ENCODE measurements at regions not wholly inside any gene's neighbourhood (a gene's known extent, or its start where the extent isn't known, plus 50 kb on each side); places are given as distances from the start of the nearest gene placed in this dataset.
A peak's percentile ranks its signal among the peaks of the same experiment; 100 is the strongest.
"Not testable (repeated sequence)": the region's sequence is repeated elsewhere in the genome, so short reads cannot be mapped to it uniquely, and the experiment has no call there.

DNA sequence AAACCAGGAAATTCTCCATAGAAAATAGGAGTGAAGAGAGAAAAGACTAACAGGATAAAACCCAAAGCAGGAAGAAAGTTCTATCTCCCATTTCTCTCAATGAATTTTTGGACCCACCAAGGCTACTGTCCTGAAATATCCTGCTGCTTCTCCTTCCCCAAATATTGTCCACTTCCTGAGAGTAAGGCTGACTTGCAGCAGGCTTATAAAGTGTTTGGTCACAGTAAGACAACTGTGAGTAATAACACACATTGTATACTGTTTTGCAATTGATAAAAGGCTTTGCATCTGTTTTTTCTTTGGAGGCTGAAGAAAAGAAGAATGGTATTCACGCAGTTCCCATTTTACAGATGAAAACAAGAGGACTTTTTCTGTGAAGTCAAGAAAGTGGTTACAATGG is 52.8 kb downstream of the FOXD4L6 start:
- H3K4me1 ChIP-seq (ENCODE audit: control insufficient read depth in 2 of 3, insufficient read depth in 2 of 3, low read depth in 1 of 3, low read length in 3 of 3); H3K9ac ChIP-seq (ENCODE audit: low read length in 3 of 3); H3K27ac ChIP-seq (ENCODE audit: low read depth in 2 of 2, low read length in 2 of 2); H3K9me3 ChIP-seq (ENCODE audit: control insufficient read depth in 2 of 3, insufficient read depth in 1 of 3, low read length in 3 of 3); DNase-seq; H3K36me3 ChIP-seq (ENCODE audit: control insufficient read depth in 2 of 3, insufficient read depth in 3 of 3, low read length in 3 of 3); FAIRE-seq; H3K27me3 ChIP-seq (ENCODE audit: control insufficient read depth, insufficient read depth, low read length); H3K4me3 ChIP-seq (ENCODE audit: low read length in 3 of 3); intact Hi-C loops (cut with DNase I): not testable (repeated sequence)

- peak; percentile 41 to 81 (median 49) for DNase-seq
- H3K36me3 ChIP-seq (ENCODE audit: control insufficient read depth in 2 of 3, insufficient read depth in 3 of 3, low read length in 3 of 3); intact Hi-C loops (cut with DNase I); H3K27me3 ChIP-seq (ENCODE audit: control insufficient read depth, insufficient read depth, low read length); FAIRE-seq; H3K27ac ChIP-seq (ENCODE audit: low read depth in 2 of 2, low read length in 2 of 2); H3K9me3 ChIP-seq (ENCODE audit: control insufficient read depth in 2 of 3, insufficient read depth in 1 of 3, low read length in 3 of 3); H3K4me1 ChIP-seq (ENCODE audit: control insufficient read depth in 2 of 3, insufficient read depth in 2 of 3, low read depth in 1 of 3, low read length in 3 of 3); H3K9ac ChIP-seq (ENCODE audit: low read length in 3 of 3): not testable (repeated sequence)
- H3K4me3 ChIP-seq (ENCODE audit: low read length in 3 of 3), result peak overlapping the region; percentile 46 to 61 (median 56)
Observed at GRCh38 chr9:41074356-41074942, 54.0 kb downstream of the FOXD4L6 start.

DNA sequence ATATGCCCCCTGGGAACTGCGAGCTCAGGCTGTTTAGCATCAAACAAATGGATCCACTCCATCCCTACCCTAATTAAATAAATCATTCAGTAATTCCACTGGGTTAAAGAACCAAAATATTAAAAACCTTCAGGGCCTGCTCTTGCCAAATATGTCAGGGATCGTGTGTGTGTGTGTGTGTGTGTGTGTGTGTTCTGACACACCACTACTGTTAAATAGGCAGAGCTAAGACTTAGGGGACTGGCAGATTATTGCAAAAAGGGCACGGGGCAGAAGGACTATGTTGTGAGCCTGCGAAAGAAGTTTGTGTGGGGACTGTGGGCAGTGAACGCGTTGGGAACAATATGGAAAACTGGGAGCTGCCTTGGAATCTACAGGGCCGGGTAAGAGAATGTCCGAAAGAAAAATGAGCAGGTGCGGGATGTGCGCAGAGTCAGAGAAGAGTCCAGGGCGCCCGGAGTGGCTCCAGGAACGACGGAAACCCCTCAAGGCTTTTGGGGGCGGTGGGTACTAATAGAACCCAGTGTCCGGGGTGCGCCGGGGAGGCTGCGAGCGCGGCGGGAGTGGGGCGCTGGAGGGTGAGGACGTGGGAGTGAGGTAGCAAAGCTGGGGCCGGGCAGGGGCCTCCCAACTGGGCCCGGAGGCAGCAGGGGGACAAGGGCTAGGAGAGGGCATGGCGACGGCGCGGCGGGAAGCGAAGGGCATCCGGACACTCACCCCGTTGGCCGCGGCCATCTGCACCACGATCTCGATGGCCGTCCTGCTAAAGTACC is 54.8 kb downstream of the FOXD4L6 start:
- DNase-seq, result peak in 3 of 5 donors; percentile 12 to 70 (median 44)
- H3K36me3 ChIP-seq (ENCODE audit: control insufficient read depth in 2 of 3, insufficient read depth in 3 of 3, low read length in 3 of 3); H3K27me3 ChIP-seq (ENCODE audit: control insufficient read depth, insufficient read depth, low read length); H3K9ac ChIP-seq (ENCODE audit: low read length in 3 of 3); FAIRE-seq; H3K9me3 ChIP-seq (ENCODE audit: control insufficient read depth in 2 of 3, insufficient read depth in 1 of 3, low read length in 3 of 3); intact Hi-C loops (cut with DNase I); H3K27ac ChIP-seq (ENCODE audit: low read depth in 2 of 2, low read length in 2 of 2); H3K4me1 ChIP-seq (ENCODE audit: control insufficient read depth in 2 of 3, insufficient read depth in 2 of 3, low read depth in 1 of 3, low read length in 3 of 3): not testable (repeated sequence)
- H3K4me3 ChIP-seq (ENCODE audit: low read length in 3 of 3), result peak overlapping the region in 1 of 3 donors; percentile 6

DNA sequence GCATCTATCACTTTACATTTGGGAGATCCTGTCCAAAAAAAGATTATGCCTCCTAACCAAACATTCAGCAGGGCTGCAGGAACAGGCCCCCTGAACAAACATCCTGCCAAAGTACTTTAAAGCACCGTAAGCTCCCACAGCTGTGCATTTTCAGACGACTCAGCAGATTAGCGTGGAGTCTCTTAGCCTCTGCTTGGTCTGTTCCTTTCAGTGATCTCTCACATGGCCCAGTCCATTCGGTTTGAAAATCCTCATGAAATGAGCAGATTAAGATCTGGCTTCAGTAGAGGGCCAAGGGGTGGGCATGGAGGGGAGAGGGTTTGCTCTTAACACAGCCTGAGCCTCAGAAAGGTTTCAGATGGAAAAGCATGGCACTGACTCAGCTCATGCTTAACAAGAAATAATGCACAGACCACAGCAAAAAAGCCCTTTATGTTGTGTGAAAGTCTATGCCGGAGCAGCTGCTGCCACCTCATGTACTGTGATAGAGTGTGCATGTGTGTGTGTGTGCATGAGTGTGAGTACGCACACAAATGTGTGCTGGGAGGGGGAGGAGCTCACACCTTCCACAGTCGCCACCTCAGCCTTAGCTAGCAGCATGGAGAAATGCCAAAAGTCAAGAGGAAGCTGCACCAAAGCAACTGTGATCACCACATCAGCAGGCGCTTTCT is 64.2 kb downstream of the FOXD4L6 start:
- DNase-seq, result peak in 4 of 5 donors; percentile 11 to 33 (median 30)

GRCh38 chr9:41063243-41063642 is 65.2 kb downstream of the FOXD4L6 start:
- FAIRE-seq; H3K36me3 ChIP-seq (ENCODE audit: control insufficient read depth in 2 of 3, insufficient read depth in 3 of 3, low read length in 3 of 3); H3K27ac ChIP-seq (ENCODE audit: low read depth in 2 of 2, low read length in 2 of 2); H3K9me3 ChIP-seq (ENCODE audit: control insufficient read depth in 2 of 3, insufficient read depth in 1 of 3, low read length in 3 of 3); H3K9ac ChIP-seq (ENCODE audit: low read length in 3 of 3); H3K27me3 ChIP-seq (ENCODE audit: control insufficient read depth, insufficient read depth, low read length); DNase-seq; intact Hi-C loops (cut with DNase I); H3K4me3 ChIP-seq (ENCODE audit: low read length in 3 of 3); H3K4me1 ChIP-seq (ENCODE audit: control insufficient read depth in 2 of 3, insufficient read depth in 2 of 3, low read depth in 1 of 3, low read length in 3 of 3): not testable (repeated sequence)

More for the DNA sequence above, 64.2 kb downstream of the FOXD4L6 start:
- FAIRE-seq; H3K9ac ChIP-seq (ENCODE audit: low read length in 3 of 3); H3K27me3 ChIP-seq (ENCODE audit: control insufficient read depth, insufficient read depth, low read length); H3K27ac ChIP-seq (ENCODE audit: low read depth in 2 of 2, low read length in 2 of 2); H3K4me1 ChIP-seq (ENCODE audit: control insufficient read depth in 2 of 3, insufficient read depth in 2 of 3, low read depth in 1 of 3, low read length in 3 of 3); intact Hi-C loops (cut with DNase I); H3K9me3 ChIP-seq (ENCODE audit: control insufficient read depth in 2 of 3, insufficient read depth in 1 of 3, low read length in 3 of 3); H3K36me3 ChIP-seq (ENCODE audit: control insufficient read depth in 2 of 3, insufficient read depth in 3 of 3, low read length in 3 of 3): not testable (repeated sequence)
- peak overlapping the region in 1 of 3 donors; percentile 26 for H3K4me3 ChIP-seq (ENCODE audit: low read length in 3 of 3)

- intact Hi-C loops (cut with DNase I); H3K9me3 ChIP-seq (ENCODE audit: control insufficient read depth in 2 of 3, insufficient read depth in 1 of 3, low read length in 3 of 3); H3K27ac ChIP-seq (ENCODE audit: low read depth in 2 of 2, low read length in 2 of 2); H3K36me3 ChIP-seq (ENCODE audit: control insufficient read depth in 2 of 3, insufficient read depth in 3 of 3, low read length in 3 of 3); H3K9ac ChIP-seq (ENCODE audit: low read length in 3 of 3); H3K27me3 ChIP-seq (ENCODE audit: control insufficient read depth, insufficient read depth, low read length); DNase-seq; H3K4me1 ChIP-seq (ENCODE audit: control insufficient read depth in 2 of 3, insufficient read depth in 2 of 3, low read depth in 1 of 3, low read length in 3 of 3); H3K4me3 ChIP-seq (ENCODE audit: low read length in 3 of 3); FAIRE-seq: not testable (repeated sequence)
Observed at GRCh38 chr9:41059603-41060002, 68.9 kb downstream of the FOXD4L6 start.

GRCh38 chr9:41053666-41054363 is 74.7 kb downstream of the FOXD4L6 start:
- intact Hi-C loops (cut with DNase I); H3K27ac ChIP-seq (ENCODE audit: low read depth in 2 of 2, low read length in 2 of 2); H3K4me1 ChIP-seq (ENCODE audit: control insufficient read depth in 2 of 3, insufficient read depth in 2 of 3, low read depth in 1 of 3, low read length in 3 of 3); FAIRE-seq; H3K9ac ChIP-seq (ENCODE audit: low read length in 3 of 3); H3K4me3 ChIP-seq (ENCODE audit: low read length in 3 of 3); H3K36me3 ChIP-seq (ENCODE audit: control insufficient read depth in 2 of 3, insufficient read depth in 3 of 3, low read length in 3 of 3); H3K9me3 ChIP-seq (ENCODE audit: control insufficient read depth in 2 of 3, insufficient read depth in 1 of 3, low read length in 3 of 3); H3K27me3 ChIP-seq (ENCODE audit: control insufficient read depth, insufficient read depth, low read length): not testable (repeated sequence)
- DNase-seq, result peak in 2 of 5 donors; percentile 48 to 51

- FAIRE-seq; intact Hi-C loops (cut with DNase I); H3K9me3 ChIP-seq (ENCODE audit: control insufficient read depth in 2 of 3, insufficient read depth in 1 of 3, low read length in 3 of 3); H3K4me1 ChIP-seq (ENCODE audit: control insufficient read depth in 2 of 3, insufficient read depth in 2 of 3, low read depth in 1 of 3, low read length in 3 of 3); DNase-seq; H3K36me3 ChIP-seq (ENCODE audit: control insufficient read depth in 2 of 3, insufficient read depth in 3 of 3, low read length in 3 of 3); H3K4me3 ChIP-seq (ENCODE audit: low read length in 3 of 3); H3K27me3 ChIP-seq (ENCODE audit: control insufficient read depth, insufficient read depth, low read length); H3K27ac ChIP-seq (ENCODE audit: low read depth in 2 of 2, low read length in 2 of 2); H3K9ac ChIP-seq (ENCODE audit: low read length in 3 of 3): not testable (repeated sequence)
Observed at GRCh38 chr9:41048672-41049071, 79.8 kb downstream of the FOXD4L6 start.

All from kidney (tissue), 10 donors.